Neural cell (in vitro differentiated cells): ENCODE measurements at regions not wholly inside any gene's neighbourhood (a gene's known extent, or its start where the extent isn't known, plus 50 kb on each side); places are given as distances from the start of the nearest gene placed in this dataset.

Experiments used
- CTCF ChIP-seq: fragments of 450-650 bp; IDR thresholded peaks from 2 replicates; pipeline ENCODE4 v1.5.1; 2014; ENCODE audit warnings: antibody characterized with exemption, mild to moderate bottlenecking, moderate library complexity; ENCODE audit not compliant: poor library complexity, severe bottlenecking
- EP300 ChIP-seq: fragments of 450-650 bp; conservative IDR thresholded peaks from 2 replicates; pipeline ENCODE4 v1.6.1; 2014; ENCODE audit warnings: antibody characterized with exemption, mild to moderate bottlenecking, moderate library complexity; ENCODE audit not compliant: poor library complexity, severe bottlenecking
- EZH2 ChIP-seq: fragments of 200-600, 300-800 bp; shearing (Covaris generic), sonication (generic); IDR thresholded peaks from 2 replicates; pipeline ENCODE4 v1.6.1; 2014; ENCODE audit warnings: antibody characterized with exemption, low read length, borderline replicate concordance, mild to moderate bottlenecking; ENCODE audit not compliant: insufficient read depth, poor library complexity, severe bottlenecking
- MXI1 ChIP-seq: fragments of 450-650 bp; conservative IDR thresholded peaks from 2 replicates; pipeline ENCODE4 v1.6.1; 2014; ENCODE audit warnings: antibody characterized with exemption, mild to moderate bottlenecking; ENCODE audit not compliant: poor library complexity, severe bottlenecking
- POLR2AphosphoS5 ChIP-seq: IDR thresholded peaks from 2 replicates; pipeline ENCODE4 v1.6.1; 2012
- RAD21 ChIP-seq: fragments of 450-650 bp; conservative IDR thresholded peaks from 2 replicates; pipeline ENCODE4 v1.6.1; 2014; ENCODE audit warnings: antibody characterized with exemption, mild to moderate bottlenecking, moderate library complexity
- REST ChIP-seq: IDR thresholded peaks from 2 replicates; pipeline ENCODE4 v1.6.1; 2012; ENCODE audit warnings: borderline replicate concordance
- TAF1 ChIP-seq: IDR thresholded peaks from 2 replicates; pipeline ENCODE4 v1.6.1; 2012; ENCODE audit warnings: low read depth

- no peak for TF ChIP-seq POLR2AphosphoS5
- no peak for TF ChIP-seq RAD21
- no peak for TF ChIP-seq CTCF
- TF ChIP-seq EZH2: no peak
- TF ChIP-seq MXI1: no peak
- no peak for TF ChIP-seq EP300
- no peak for TF ChIP-seq TAF1
- TF ChIP-seq REST: no peak
These were observed 182.6 kb upstream of the ZNF608 start for GRCh38 chr5:124929000-124929399.
